ENCODE measurements at regions not wholly inside any gene's neighbourhood (a gene's known extent, or its start where the extent isn't known, plus 50 kb on each side); places are given as distances from the start of the nearest gene placed in this dataset.

GRCh38 chr14:61928300-61928699 lies 166.1 kb downstream of the SNAPC1 start:
- peaks cover 0 to 12% (median 0%) of the 10 kb centered on the region in 4 donors for H3K4me1 ChIP-seq
- no peak for ATAC-seq
- TF ChIP-seq POLR2A (IDR thresholded peaks at IDR 0.05): no peak
- TF ChIP-seq CTCF (IDR thresholded peaks at IDR 0.05): no peak
- no peak overlapping the region for H3K27ac ChIP-seq
- no peak overlapping the region for H3K4me3 ChIP-seq
- intact Hi-C loops (cut with DNase I): no loop called here
- no peaks in the 10 kb centered on the region for H3K36me3 ChIP-seq
- no peaks in the 10 kb centered on the region for H3K27me3 ChIP-seq
- no peak for DNase-seq
- H3K9me3 ChIP-seq: no peaks in the 10 kb centered on the region

GRCh38 chr14:61928701-61929100 lies 166.5 kb downstream of the SNAPC1 start:
- TF ChIP-seq POLR2A (IDR thresholded peaks at IDR 0.05): no peak
- no peak for TF ChIP-seq CTCF (IDR thresholded peaks at IDR 0.05)
- H3K27ac ChIP-seq: no peak overlapping the region
- H3K4me1 ChIP-seq: peaks cover 0 to 12% (median 0%) of the 10 kb centered on the region in 4 donors
- WGBS (ENCODE audit: insufficient coverage, low coverage, low lambda C conversion rate, missing lambda C conversion rate): 45% methylated on average over 4 of the region's 4 CpGs
- H3K4me3 ChIP-seq: no peak overlapping the region
- H3K27me3 ChIP-seq: no peaks in the 10 kb centered on the region
- ATAC-seq (no peak), DNase-seq (no peak)
- H3K36me3 ChIP-seq: no peaks in the 10 kb centered on the region
- no peaks in the 10 kb centered on the region for H3K9me3 ChIP-seq
- intact Hi-C loops (cut with DNase I): no loop called here

DNA sequence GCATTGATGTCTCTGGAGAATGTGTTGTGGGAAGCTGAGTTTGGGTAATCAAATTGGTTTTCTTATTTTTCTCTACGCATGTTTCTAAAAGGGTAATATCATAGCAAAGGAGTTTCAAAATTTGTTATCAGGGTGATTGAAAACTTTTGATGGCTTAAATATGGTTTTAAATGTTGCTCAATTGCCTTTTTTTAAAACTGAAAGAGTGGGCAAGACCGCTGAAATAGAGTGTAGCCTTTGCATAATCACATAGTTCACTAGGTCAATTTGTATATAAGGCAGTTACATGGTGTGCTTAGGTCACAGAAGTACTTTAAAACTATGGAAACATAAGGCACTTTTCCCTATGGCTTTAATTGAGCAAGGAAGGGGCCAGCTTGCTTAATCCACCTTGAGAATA lies 167.4 kb downstream of the SNAPC1 start:
- H3K9me3 ChIP-seq: no peaks in the 10 kb centered on the region
- TF ChIP-seq CTCF (IDR thresholded peaks at IDR 0.05) (no peak), POLR2A (IDR thresholded peaks at IDR 0.05) (no peak)
- H3K27me3 ChIP-seq: no peaks in the 10 kb centered on the region
- peaks cover 0 to 12% (median 0%) of the 10 kb centered on the region in 4 donors for H3K4me1 ChIP-seq
- WGBS (ENCODE audit: insufficient coverage, low coverage, low lambda C conversion rate, missing lambda C conversion rate): 13% methylated on average over 2 of the region's 2 CpGs
- no peaks in the 10 kb centered on the region for H3K36me3 ChIP-seq
- no peak for ATAC-seq
- H3K27ac ChIP-seq: no peak overlapping the region
- intact Hi-C loops (cut with DNase I): no loop called here
- no peak overlapping the region for H3K4me3 ChIP-seq
- DNase-seq: no peak

- WGBS (ENCODE audit: insufficient coverage, low coverage, low lambda C conversion rate, missing lambda C conversion rate): 70% methylated on average over 6 of the region's 6 CpGs
- Histone ChIP-seq H3K9me3 (no peaks in the 10 kb centered on the region), H3K27ac (no peak overlapping the region), H3K27me3 (no peaks in the 10 kb centered on the region), H3K4me3 (no peak overlapping the region), H3K4me1 (peaks cover 0 to 6% (median 0%) of the 10 kb centered on the region in 4 donors), H3K36me3 (no peaks in the 10 kb centered on the region)
- DNase-seq (no peak), ATAC-seq (no peak)
- intact Hi-C loops (cut with DNase I): no loop called here
- TF ChIP-seq CTCF (IDR thresholded peaks at IDR 0.05) (no peak), POLR2A (IDR thresholded peaks at IDR 0.05) (no peak)
Observed at GRCh38 chr14:61930101-61930857, 168.1 kb downstream of the SNAPC1 start.
